HG03135 (cell line): ENCODE measurements at regions not wholly inside any gene's neighbourhood (a gene's known extent, or its start where the extent isn't known, plus 50 kb on each side); places are given as distances from the start of the nearest gene placed in this dataset.
"Not testable (repeated sequence)": the region's sequence is repeated elsewhere in the genome, so short reads cannot be mapped to it uniquely, and the experiment has no call there.

Source experiments
- ATAC-seq: cut with Tn5 transposase; IDR thresholded peaks from one replicate; pipeline ENCODE4 v1.9.1; 2021; ENCODE audit warnings: mild to moderate bottlenecking, moderate library complexity; ENCODE audit not compliant: unreplicated experiment

- not testable (repeated sequence) for ATAC-seq
Observed at GRCh38 chr7:86375602-86376001, 268.1 kb upstream of the GRM3 start.

GRCh38 chr7:86372262-86372661 lies 271.4 kb upstream of the GRM3 start:
- ATAC-seq, result no peak

GRCh38 chr7:86366946-86367345 lies 276.8 kb upstream of the GRM3 start:
- ATAC-seq, result no peak

GRCh38 chr7:86340407-86340806 lies 303.3 kb upstream of the GRM3 start:
- not testable (repeated sequence) for ATAC-seq

GRCh38 chr7:86339051-86339450 lies 304.7 kb upstream of the GRM3 start:
- ATAC-seq, result no peak

GRCh38 chr7:86328801-86329433 lies 314.8 kb upstream of the GRM3 start:
- ATAC-seq, result no peak

- no peak for ATAC-seq
Observed at GRCh38 chr7:86326847-86327246, 316.9 kb upstream of the GRM3 start.

GRCh38 chr7:86320889-86321288 lies 322.8 kb upstream of the GRM3 start:
- ATAC-seq, result no peak

GRCh38 chr7:86320341-86320740 lies 323.4 kb upstream of the GRM3 start:
- ATAC-seq, result no peak

GRCh38 chr7:86313842-86314241 lies 329.9 kb upstream of the GRM3 start:
- ATAC-seq, result no peak

- ATAC-seq, result no peak
Observed at GRCh38 chr7:86301301-86301700, 342.4 kb upstream of the GRM3 start.

GRCh38 chr7:86295526-86295925 lies 348.2 kb upstream of the GRM3 start:
- no peak for ATAC-seq

GRCh38 chr7:86282014-86282682 lies 361.6 kb upstream of the GRM3 start:
- no peak for ATAC-seq

GRCh38 chr7:86280150-86280549 lies 363.6 kb upstream of the GRM3 start:
- no peak for ATAC-seq

- ATAC-seq, result no peak
Observed at GRCh38 chr7:86262781-86263180, 380.9 kb upstream of the GRM3 start.

GRCh38 chr7:86257894-86258293 lies 385.8 kb upstream of the GRM3 start:
- ATAC-seq, result no peak

GRCh38 chr7:86252406-86252805 lies 391.3 kb upstream of the GRM3 start:
- no peak for ATAC-seq

- no peak for ATAC-seq
Observed at GRCh38 chr7:86248977-86249376, 394.7 kb upstream of the GRM3 start.

GRCh38 chr7:86243171-86243570 lies 400.5 kb upstream of the GRM3 start:
- no peak for ATAC-seq

- ATAC-seq, result no peak
Observed at GRCh38 chr7:86226191-86226590, 417.5 kb upstream of the GRM3 start.

- no peak for ATAC-seq
Observed at GRCh38 chr7:86222806-86223205, 420.9 kb upstream of the GRM3 start.

GRCh38 chr7:86214734-86215133 lies 429.0 kb upstream of the GRM3 start:
- ATAC-seq, result no peak

- no peak for ATAC-seq
Observed at GRCh38 chr7:86212976-86213375, 430.7 kb upstream of the GRM3 start.
